HEK293T (cell line): ENCODE measurements at regions not wholly inside any gene's neighbourhood (a gene's known extent, or its start where the extent isn't known, plus 50 kb on each side); places are given as distances from the start of the nearest gene placed in this dataset.

Experiments used
- CTCF ChIA-PET: fragments of 350-600 bp; formaldehyde crosslinking; extraction: SDS; loops from one replicate; lab custom pipeline; 2021; ENCODE audit warnings: antibody characterized with exemption, inconsistent platforms; lab: Yijun Ruan, JAX
- POLR2A ChIA-PET: fragments of 350-600 bp; formaldehyde crosslinking; extraction: SDS; loops from one replicate; lab custom pipeline; 2020; ENCODE audit warnings: antibody characterized with exemption, inconsistent platforms; lab: Yijun Ruan, JAX
- DNase-seq: peaks from one replicate; pipeline ENCODE4 v3.0.0; 2012; ENCODE audit warnings: mixed read lengths; ENCODE audit errors: extremely low spot score
- ARNT ChIP-seq: fragments of 450-650 bp; IDR thresholded peaks from 2 replicates; pipeline ENCODE4 v1.6.1; 2017; ENCODE audit warnings: mild to moderate bottlenecking
- BHLHE40 ChIP-seq: fragments of 450-650 bp; IDR thresholded peaks from 2 replicates; pipeline ENCODE4 v1.6.1; 2016; ENCODE audit warnings: mild to moderate bottlenecking, moderate library complexity, borderline replicate concordance
- CTBP1 ChIP-seq: fragments of 450-650 bp; IDR thresholded peaks from 2 replicates; pipeline ENCODE4 v1.6.1; 2016; ENCODE audit warnings: borderline replicate concordance
- ELF4 ChIP-seq: fragments of 450-650 bp; IDR thresholded peaks from 2 replicates; pipeline ENCODE4 v1.6.1; 2017; ENCODE audit warnings: antibody characterized with exemption
- FOXA1 ChIP-seq: fragments of 450-650 bp; IDR thresholded peaks from 2 replicates; pipeline ENCODE4 v1.6.1; 2016; ENCODE audit warnings: mild to moderate bottlenecking
- FOXK2 ChIP-seq: fragments of 450-650 bp; IDR thresholded peaks from 2 replicates; pipeline ENCODE4 v1.6.1; 2016; ENCODE audit warnings: mild to moderate bottlenecking
- FOXM1 ChIP-seq: fragments of 450-650 bp; IDR thresholded peaks from 2 replicates; pipeline ENCODE4 v1.6.1; 2017; ENCODE audit warnings: mild to moderate bottlenecking, borderline replicate concordance
- HDGF ChIP-seq: fragments of 450-650 bp; IDR thresholded peaks from 2 replicates; pipeline ENCODE4 v1.6.1; 2017; ENCODE audit warnings: antibody characterized with exemption, borderline replicate concordance
- L3MBTL2 ChIP-seq: fragments of 450-650 bp; conservative IDR thresholded peaks from 2 replicates; pipeline ENCODE4 v1.6.1; 2016; ENCODE audit warnings: mild to moderate bottlenecking
- LEF1 ChIP-seq: fragments of 450-650 bp; IDR thresholded peaks from 2 replicates; pipeline ENCODE4 v1.6.1; 2017; ENCODE audit warnings: mild to moderate bottlenecking, borderline replicate concordance
- NFRKB ChIP-seq: fragments of 450-650 bp; IDR thresholded peaks from 2 replicates; pipeline ENCODE4 v1.6.1; 2016; ENCODE audit warnings: mild to moderate bottlenecking, moderate library complexity
- SP1 ChIP-seq: fragments of 450-650 bp; IDR thresholded peaks from 2 replicates; pipeline ENCODE4 v1.6.1; 2017
- SUZ12 ChIP-seq: fragments of 450-650 bp; IDR thresholded peaks from 2 replicates; pipeline ENCODE4 v1.6.1; 2016; ENCODE audit warnings: mild to moderate bottlenecking
- TARDBP ChIP-seq: fragments of 450-650 bp; IDR thresholded peaks from 2 replicates; pipeline ENCODE4 v1.6.1; 2016
- ZNF384 ChIP-seq: fragments of 450-650 bp; IDR thresholded peaks from 2 replicates; pipeline ENCODE4 v1.6.1; 2016
- TF ChIP-seq, protein P1 (sequence below): fragments of 450-650 bp; IDR thresholded peaks from 2 replicates; pipeline ENCODE4 v1.6.1; 2016

DNA sequence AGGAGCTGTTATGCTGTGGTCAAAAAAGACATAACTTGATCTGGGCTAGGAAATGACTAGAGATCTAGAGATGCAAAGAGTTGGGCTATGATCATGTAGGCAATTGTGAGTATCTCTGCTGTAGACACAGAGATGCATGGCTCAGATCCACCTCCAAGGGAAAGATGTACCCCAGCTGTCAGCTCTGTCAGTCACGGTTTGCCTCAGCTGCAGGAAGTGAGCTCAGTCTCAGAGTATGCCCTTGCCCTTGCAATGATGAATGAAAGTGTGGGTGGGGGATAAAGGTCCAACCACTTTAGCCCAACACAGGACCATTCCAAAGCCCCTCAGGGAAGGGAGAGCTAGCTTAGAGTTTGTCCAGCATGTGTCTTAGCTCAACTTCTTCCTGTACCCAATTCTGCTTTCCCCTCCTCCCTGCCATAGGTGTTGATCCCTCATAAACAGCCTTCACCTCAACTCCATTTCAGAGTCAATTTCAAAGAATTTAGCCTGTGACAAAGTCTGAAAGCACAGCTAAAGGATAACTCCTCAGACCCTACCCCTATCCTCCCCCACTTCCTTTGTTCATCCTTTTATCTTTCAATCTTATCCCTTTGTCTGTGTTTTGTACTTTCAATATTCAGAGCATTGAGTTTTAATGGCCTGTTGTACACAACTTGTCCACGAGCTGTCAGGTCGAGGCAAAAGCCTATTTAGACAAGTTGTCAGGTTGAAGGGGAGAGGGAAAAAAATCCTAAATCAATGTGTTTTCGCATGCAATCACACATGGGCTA, 90.6 kb downstream of the MID1IP1 start:
- no peak for DNase-seq
- ChIA-PET CTCF (no interaction called here), POLR2A (no interaction called here)
- TF ChIP-seq LEF1 (no peak), FOXK2 (no peak), NFRKB (no peak), TARDBP (no peak), ELF4 (no peak), HDGF (no peak), CTBP1 (no peak), FOXM1 (no peak), SUZ12 (no peak), BHLHE40 (no peak)

GRCh38 chrX:38893441-38893840, 92.2 kb downstream of the MID1IP1 start:
- no peak for TF ChIP-seq FOXM1
- TF ChIP-seq CTBP1 = no peak
- TF ChIP-seq, protein P1, sequence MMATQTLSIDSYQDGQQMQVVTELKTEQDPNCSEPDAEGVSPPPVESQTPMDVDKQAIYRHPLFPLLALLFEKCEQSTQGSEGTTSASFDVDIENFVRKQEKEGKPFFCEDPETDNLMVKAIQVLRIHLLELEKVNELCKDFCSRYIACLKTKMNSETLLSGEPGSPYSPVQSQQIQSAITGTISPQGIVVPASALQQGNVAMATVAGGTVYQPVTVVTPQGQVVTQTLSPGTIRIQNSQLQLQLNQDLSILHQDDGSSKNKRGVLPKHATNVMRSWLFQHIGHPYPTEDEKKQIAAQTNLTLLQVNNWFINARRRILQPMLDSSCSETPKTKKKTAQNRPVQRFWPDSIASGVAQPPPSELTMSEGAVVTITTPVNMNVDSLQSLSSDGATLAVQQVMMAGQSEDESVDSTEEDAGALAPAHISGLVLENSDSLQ = no peak
- no peak for TF ChIP-seq NFRKB
- TF ChIP-seq LEF1 = no peak
- POLR2A ChIA-PET = no interaction called here
- no peak for DNase-seq
- CTCF ChIA-PET = interaction anchor here (0.7 kb wide), 1 partner anchor 40 kb away, joined by 4 read pairs; no protein-coding TSS in a partner anchor

- no peak for TF ChIP-seq TARDBP
- TF ChIP-seq SUZ12 = no peak
- TF ChIP-seq CTBP1 = no peak
- TF ChIP-seq FOXK2 = no peak
- TF ChIP-seq ZNF384 = no peak
- DNase-seq = no peak
- ChIA-PET CTCF (no interaction called here), POLR2A (no interaction called here)
Measured at GRCh38 chrX:38895775-38896174, 94.5 kb downstream of the MID1IP1 start.

DNA sequence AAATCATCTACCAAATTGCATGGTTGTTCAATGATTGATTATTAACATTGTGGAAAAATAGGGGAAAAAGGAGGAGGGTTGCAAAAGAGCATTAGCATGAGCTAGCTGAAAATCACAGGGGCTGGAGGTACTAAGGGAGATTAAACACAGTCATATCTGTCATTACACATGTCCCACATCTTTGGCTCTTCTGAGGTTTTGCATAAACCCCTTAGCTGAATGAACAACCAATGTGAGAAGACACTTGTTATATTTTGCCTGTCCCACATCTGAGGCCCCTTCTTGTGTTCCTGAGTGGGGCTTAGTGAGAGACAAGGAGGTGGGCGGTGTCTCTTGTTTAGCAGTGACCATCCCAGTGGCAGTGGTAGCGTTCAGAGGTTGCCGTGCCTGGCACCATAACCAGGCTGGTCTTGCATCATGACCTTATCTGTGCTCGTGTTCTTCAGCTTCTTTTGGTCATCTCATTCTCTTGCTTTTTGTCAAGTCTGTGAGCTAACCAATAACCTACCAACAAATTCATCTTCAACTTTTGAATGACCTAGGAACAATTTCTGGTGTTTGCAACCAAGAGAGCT, 95.6 kb downstream of the MID1IP1 start:
- no peak for DNase-seq
- no peak for TF ChIP-seq ELF4
- TF ChIP-seq, protein P1 = no peak
- TF ChIP-seq ZNF384 = no peak
- TF ChIP-seq TARDBP = no peak
- no peak for TF ChIP-seq HDGF
- no peak for TF ChIP-seq NFRKB
- TF ChIP-seq SUZ12 = no peak
- TF ChIP-seq BHLHE40 = no peak
- CTCF ChIA-PET = no interaction called here

DNA sequence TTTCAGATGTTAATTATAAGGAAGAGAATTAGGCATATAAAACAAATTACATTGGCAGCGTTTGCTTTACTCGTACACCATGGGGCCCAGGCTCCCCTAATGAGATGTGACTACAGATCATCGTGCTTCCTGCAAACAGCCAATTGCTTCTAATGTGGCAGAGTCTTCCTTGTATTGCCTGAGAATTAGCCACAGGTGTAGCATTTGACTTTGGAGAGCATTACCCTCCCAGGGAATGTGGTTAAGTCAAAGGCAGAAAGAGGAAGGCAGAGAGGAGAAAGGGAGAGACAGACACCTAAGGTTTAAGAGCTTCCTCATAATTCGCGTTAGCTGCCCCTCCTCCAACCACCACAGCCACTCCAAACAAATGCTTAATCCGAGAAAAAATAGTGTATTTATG, 97.0 kb downstream of the MID1IP1 start:
- TF ChIP-seq LEF1 (no peak), CTBP1 (no peak), FOXK2 (no peak), SUZ12 (no peak), ZNF384 (no peak), FOXA1 (no peak), TARDBP (no peak), HDGF (no peak), L3MBTL2 (no peak), ARNT (no peak), FOXM1 (no peak), NFRKB (no peak), ELF4 (no peak), BHLHE40 (no peak), SP1 (no peak)
- TF ChIP-seq, protein P1 = no peak
- ChIA-PET CTCF (no interaction called here), POLR2A (no interaction called here)
- no peak for DNase-seq

More for the DNA sequence above, 95.6 kb downstream of the MID1IP1 start:
- POLR2A ChIA-PET = no interaction called here

DNA sequence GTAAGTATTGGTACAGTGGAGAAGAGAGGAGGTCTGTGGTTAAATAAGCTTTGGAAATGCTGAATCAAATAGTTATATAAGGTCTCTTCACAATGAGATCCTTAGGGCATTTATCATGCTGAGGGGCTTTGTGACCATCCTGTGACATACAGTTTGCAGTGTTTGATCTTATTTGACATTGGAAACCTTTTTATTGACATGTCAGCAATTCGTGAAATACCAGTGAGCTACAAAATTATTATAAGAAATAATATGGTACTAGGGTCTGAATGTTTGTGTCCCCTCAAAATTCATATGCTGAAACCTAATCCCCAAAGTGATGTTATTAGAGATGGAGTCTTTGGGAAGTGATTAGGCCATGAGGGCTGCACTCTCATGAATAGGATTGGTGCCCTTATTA, 98.4 kb downstream of the MID1IP1 start:
- ChIA-PET CTCF (no interaction called here), POLR2A (no interaction called here)
- no peak for DNase-seq
- TF ChIP-seq TARDBP (no peak), FOXM1 (no peak)

GRCh38 chrX:38900719-38901118, 99.5 kb downstream of the MID1IP1 start:
- no peak for DNase-seq
- POLR2A ChIA-PET = no interaction called here
- TF ChIP-seq, protein P1 = no peak
- TF ChIP-seq SUZ12 = no peak
- no peak for TF ChIP-seq TARDBP
- no peak for TF ChIP-seq CTBP1
- no peak for TF ChIP-seq ELF4
- no peak for TF ChIP-seq FOXM1
- no peak for TF ChIP-seq SP1
- TF ChIP-seq FOXK2 = no peak
- no peak for TF ChIP-seq BHLHE40
- TF ChIP-seq NFRKB = no peak
- CTCF ChIA-PET = no interaction called here
